Tibial nerve (tissue), 4 donors: ENCODE measurements at regions not wholly inside any gene's neighbourhood (a gene's known extent, or its start where the extent isn't known, plus 50 kb on each side); places are given as distances from the start of the nearest gene placed in this dataset.

Experiments
- EP300 ChIP-seq, 2 donors: sonication (generic); formaldehyde crosslinking; IDR thresholded peaks; one replicate each; pipeline ENCODE4 v1.6.1; 2017; ENCODE audit warnings: antibody characterized with exemption in 2 of 2, mild to moderate bottlenecking in 1 of 2
- POLR2A ChIP-seq, 2 donors: fragments of 450-650 bp; IDR thresholded peaks; one replicate each; pipeline ENCODE4 v1.6.1; 2017; ENCODE audit warnings: antibody characterized with exemption in 2 of 2, mild to moderate bottlenecking in 2 of 2, moderate library complexity in 2 of 2
- TF ChIP-seq, protein P1 (sequence below), 5 experiments: fragments of 200-600 bp in 3 of 5; fragments of 450-650 bp in 2 of 5; sonication (generic) in 3 of 5; IDR thresholded peaks; one replicate each; pipeline ENCODE4 v1.5.1; 2016 to 2019; ENCODE audit warnings: antibody characterized with exemption in 5 of 5, mild to moderate bottlenecking in 3 of 5, moderate library complexity in 2 of 5

- TF ChIP-seq, protein P1, sequence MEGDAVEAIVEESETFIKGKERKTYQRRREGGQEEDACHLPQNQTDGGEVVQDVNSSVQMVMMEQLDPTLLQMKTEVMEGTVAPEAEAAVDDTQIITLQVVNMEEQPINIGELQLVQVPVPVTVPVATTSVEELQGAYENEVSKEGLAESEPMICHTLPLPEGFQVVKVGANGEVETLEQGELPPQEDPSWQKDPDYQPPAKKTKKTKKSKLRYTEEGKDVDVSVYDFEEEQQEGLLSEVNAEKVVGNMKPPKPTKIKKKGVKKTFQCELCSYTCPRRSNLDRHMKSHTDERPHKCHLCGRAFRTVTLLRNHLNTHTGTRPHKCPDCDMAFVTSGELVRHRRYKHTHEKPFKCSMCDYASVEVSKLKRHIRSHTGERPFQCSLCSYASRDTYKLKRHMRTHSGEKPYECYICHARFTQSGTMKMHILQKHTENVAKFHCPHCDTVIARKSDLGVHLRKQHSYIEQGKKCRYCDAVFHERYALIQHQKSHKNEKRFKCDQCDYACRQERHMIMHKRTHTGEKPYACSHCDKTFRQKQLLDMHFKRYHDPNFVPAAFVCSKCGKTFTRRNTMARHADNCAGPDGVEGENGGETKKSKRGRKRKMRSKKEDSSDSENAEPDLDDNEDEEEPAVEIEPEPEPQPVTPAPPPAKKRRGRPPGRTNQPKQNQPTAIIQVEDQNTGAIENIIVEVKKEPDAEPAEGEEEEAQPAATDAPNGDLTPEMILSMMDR (IDR thresholded peaks at IDR 0.05) = no peak
- no peak for TF ChIP-seq EP300 (IDR thresholded peaks at IDR 0.05)
- TF ChIP-seq POLR2A (IDR thresholded peaks at IDR 0.05) = no peak
Measured at GRCh38 chr7:32258265-32258664, 188.1 kb upstream of the PDE1C start.
